GM12878 (cell line): ENCODE measurements at regions not wholly inside any gene's neighbourhood (a gene's known extent, or its start where the extent isn't known, plus 50 kb on each side); places are given as distances from the start of the nearest gene placed in this dataset.

Experiments used
- BRCA1 ChIP-seq: IDR thresholded peaks from 2 replicates; pipeline ENCODE4 v1.6.1; 2011; ENCODE audit warnings: low read depth, low read length, improper control_type of control experiment
- EED ChIP-seq: sonication (generic); IDR thresholded peaks from 2 replicates; pipeline ENCODE4 v1.6.1; 2016; ENCODE audit warnings: antibody characterized with exemption, low read depth
- MYC ChIP-seq: IDR thresholded peaks from 2 replicates; pipeline ENCODE4 v1.6.1; 2011; ENCODE audit warnings: mild to moderate bottlenecking, low read length, moderate library complexity, inconsistent platforms; ENCODE audit not compliant: insufficient read depth, insufficient replicate concordance, insufficient read length, severe bottlenecking
- PAX5 ChIP-seq: IDR thresholded peaks from 2 replicates; pipeline ENCODE4 v1.6.1; 2011; ENCODE audit warnings: low read depth, low read length, borderline replicate concordance
- REST ChIP-seq: IDR thresholded peaks from 2 replicates; pipeline ENCODE4 v1.6.1; 2012; ENCODE audit warnings: mild to moderate bottlenecking, low read depth, low read length
- SPI1 ChIP-seq: IDR thresholded peaks from 2 replicates; pipeline ENCODE4 v1.6.1; 2011; ENCODE audit warnings: low read depth, mild to moderate bottlenecking, low read length, moderate library complexity, borderline replicate concordance; ENCODE audit not compliant: insufficient read depth
- SREBF2 ChIP-seq: IDR thresholded peaks from 2 replicates; pipeline ENCODE4 v1.6.1; 2012; ENCODE audit warnings: mild to moderate bottlenecking, low read length
- TCF3 ChIP-seq: IDR thresholded peaks from 2 replicates; pipeline ENCODE4 v1.6.1; 2012; ENCODE audit warnings: low read depth, mild to moderate bottlenecking, low read length, borderline replicate concordance; ENCODE audit not compliant: insufficient read depth
- YBX1 ChIP-seq: fragments of 450-650 bp; IDR thresholded peaks from 2 replicates; pipeline ENCODE4 v1.6.1; 2016; ENCODE audit warnings: antibody characterized with exemption
- YY1 ChIP-seq: IDR thresholded peaks from 2 replicates; pipeline ENCODE4 v1.6.1; 2011; ENCODE audit warnings: low read depth, mild to moderate bottlenecking, low read length
- ZNF592 ChIP-seq: fragments of 450-650 bp; IDR thresholded peaks from 2 replicates; pipeline ENCODE4 v1.6.1; 2017; ENCODE audit warnings: mild to moderate bottlenecking, moderate library complexity

DNA sequence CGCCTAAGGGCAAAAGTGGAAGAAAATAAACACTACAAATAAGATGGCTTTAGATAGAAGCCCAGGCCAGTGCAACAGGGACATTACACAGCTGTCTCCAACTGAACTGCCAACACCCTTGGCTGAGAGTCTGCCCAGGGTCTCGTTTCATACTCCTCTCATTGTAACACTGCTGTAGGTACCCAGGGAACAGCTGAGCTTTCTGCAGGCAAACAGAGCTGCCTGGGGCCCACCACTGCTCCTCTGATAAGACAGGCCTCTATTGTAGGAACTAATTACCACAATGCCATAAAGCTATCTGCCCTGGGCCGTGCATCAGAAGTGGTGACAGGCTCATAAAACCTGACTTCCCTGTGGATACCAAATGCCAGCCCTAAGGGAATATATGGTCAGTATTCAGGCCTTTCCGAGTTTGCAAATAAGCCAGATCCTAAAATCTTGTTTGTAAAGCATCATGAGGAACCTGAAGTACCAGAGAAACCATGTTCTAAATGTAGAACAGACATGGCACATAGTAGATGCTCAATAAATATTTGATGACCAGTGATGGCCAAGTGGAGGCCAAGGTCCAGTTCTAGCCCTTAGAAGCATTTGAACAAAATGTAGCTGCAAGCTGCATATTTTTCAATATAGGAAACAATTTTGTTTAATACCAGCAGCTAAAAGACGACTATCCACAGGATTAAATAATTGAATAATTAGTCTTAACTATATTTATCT lies 84.3 kb upstream of the NEO1 start (continued):
- no peak for TF ChIP-seq REST
- no peak for TF ChIP-seq BRCA1
- TF ChIP-seq EED, result no peak
- no peak for TF ChIP-seq TCF3
- no peak for TF ChIP-seq YY1
- no peak for TF ChIP-seq MYC
- TF ChIP-seq SPI1, result no peak
- TF ChIP-seq PAX5, result no peak
- TF ChIP-seq YBX1, result no peak
- no peak for TF ChIP-seq SREBF2
- no peak for TF ChIP-seq ZNF592
